ENCODE measurements at regions not wholly inside any gene's neighbourhood (a gene's known extent, or its start where the extent isn't known, plus 50 kb on each side); places are given as distances from the start of the nearest gene placed in this dataset.

GRCh38 chr13:108377646-108378206 is 108.2 kb downstream of the TNFSF13B start:
- no peak overlapping the region for H3K4me3 ChIP-seq (replicated peaks in 1 of 3; ENCODE audit: insufficient read depth in 1 of 3, low read depth in 1 of 3, low read length in 3 of 3)
- H2AFZ ChIP-seq (ENCODE audit: low read depth, low read length) = no peak overlapping the region
- DNase-seq (ENCODE audit: low read depth, low spot score) = no peak
- H3K4me2 ChIP-seq (ENCODE audit: insufficient read depth, low read length) = no peak overlapping the region
- no peak for TF ChIP-seq POLR2AphosphoS5 (IDR thresholded peaks at IDR 0.05; ENCODE audit: insufficient read depth, low read depth, low read length)
- TF ChIP-seq JUN (IDR thresholded peaks at IDR 0.05; ENCODE audit: borderline replicate concordance, insufficient read depth, insufficient read length, low read depth) = no peak
- TF ChIP-seq EZH2 (IDR thresholded peaks at IDR 0.05; ENCODE audit: borderline replicate concordance, low read depth, low read length, severe bottlenecking) = no peak
- TF ChIP-seq POLR2A (IDR thresholded peaks at IDR 0.05; ENCODE audit: low read depth, low read length) = no peak
- TF ChIP-seq FOS (IDR thresholded peaks at IDR 0.05; ENCODE audit: borderline replicate concordance, insufficient read depth, low read length) = no peak
- TF ChIP-seq MYC (IDR thresholded peaks at IDR 0.05; ENCODE audit: low read depth, low read length) = no peak
- TF ChIP-seq CTCF (IDR thresholded peaks at IDR 0.05; ENCODE audit: extremely low read depth in 1 of 2, insufficient read depth in 1 of 2, low read depth in 1 of 2, low read length in 2 of 2) = no peak
- TF ChIP-seq GATA2 (IDR thresholded peaks at IDR 0.05; ENCODE audit: insufficient read depth, insufficient read length, low read depth, low read length) = no peak
- TF ChIP-seq MAX (IDR thresholded peaks at IDR 0.05; ENCODE audit: insufficient read depth, insufficient read length) = no peak
- H3K9me1 ChIP-seq (replicated peaks; ENCODE audit: control insufficient read depth, extremely low read depth, insufficient read depth, low read length) = no peaks in the 10 kb centered on the region
- no peaks in the 10 kb centered on the region for H3K27me3 ChIP-seq (ENCODE audit: control insufficient read depth in 2 of 2, insufficient read depth in 2 of 2, low read length in 2 of 2)
- no peak overlapping the region for H3K9ac ChIP-seq (replicated peaks; ENCODE audit: extremely low read depth, insufficient read depth, low read length)
- no peak overlapping the region for H3K27ac ChIP-seq (ENCODE audit: insufficient read depth, low read depth, low read length)
- H3K79me2 ChIP-seq (ENCODE audit: control insufficient read depth, insufficient read depth, low read length) = no peaks in the 10 kb centered on the region
- intact Hi-C loops (cut with micrococcal nuclease) (no loop called here), dilution Hi-C loops (cut with MboI; ENCODE audit: extremely low pct_ligation_motif_present, low sequenced_read_pairs) (no loop called here)
- BruUV-seq (replicated peaks) = no TSS peak
- ChIA-PET POLR2A (no interaction called here), CTCF (no interaction called here)
- H4K20me1 ChIP-seq (replicated peaks; ENCODE audit: control insufficient read depth, extremely low read depth, insufficient read depth, low read length) = no peaks in the 10 kb centered on the region
- peaks cover 2% of the 10 kb centered on the region for H3K9me3 ChIP-seq (replicated peaks; ENCODE audit: control insufficient read depth, insufficient read depth, low read length)
- no peaks in the 10 kb centered on the region for H3K36me3 ChIP-seq (ENCODE audit: control insufficient read depth in 2 of 2, extremely low read depth in 1 of 2, insufficient read depth in 2 of 2, low read length in 2 of 2)
- H3K4me1 ChIP-seq (ENCODE audit: control insufficient read depth, extremely low read depth, insufficient read depth, low read length) = no peaks in the 10 kb centered on the region
- FAIRE-seq = no peak
